ENCODE measurements at regions not wholly inside any gene's neighbourhood (a gene's known extent, or its start where the extent isn't known, plus 50 kb on each side); places are given as distances from the start of the nearest gene placed in this dataset.
"Not testable (repeated sequence)": the region's sequence is repeated elsewhere in the genome, so short reads cannot be mapped to it uniquely, and the experiment has no call there.

DNA sequence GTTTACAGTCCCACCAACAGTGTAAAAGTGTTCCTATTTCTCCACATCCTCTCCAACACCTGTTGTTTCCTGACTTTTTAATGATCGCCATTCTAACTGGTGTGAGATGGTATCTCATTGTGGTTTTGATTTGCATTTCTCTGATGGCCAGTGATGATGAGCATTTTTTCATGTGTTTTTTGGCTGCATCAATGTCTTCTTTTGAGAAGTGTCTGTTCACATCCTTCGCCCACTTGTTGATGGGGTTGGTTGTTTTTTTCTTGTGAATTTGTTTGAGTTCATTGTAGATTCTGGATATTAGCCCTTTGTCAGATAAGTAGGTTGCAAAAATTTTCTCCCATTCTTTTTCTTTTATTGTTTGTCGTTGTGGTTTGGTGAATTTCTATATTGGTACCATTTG, 242.5 kb downstream of the LRIG3 start:
- TF ChIP-seq POLR2A (IDR thresholded peaks at IDR 0.05; ENCODE audit: low read length); GATA1 (IDR thresholded peaks at IDR 0.05; ENCODE audit: low read depth, low read length): not testable (repeated sequence)

Data from erythroblast (primary cell).